Stomach (tissue), 4 donors: ENCODE measurements at regions not wholly inside any gene's neighbourhood (a gene's known extent, or its start where the extent isn't known, plus 50 kb on each side); places are given as distances from the start of the nearest gene placed in this dataset.

Experiments used
- CTCF ChIP-seq, 7 experiments: fragments of 450-650 bp in 4 of 7; fragments of 200-600 bp in 3 of 7; sonication (generic) in 3 of 7; IDR thresholded peaks; one replicate each; pipeline ENCODE4 v1.5.1; 2016 to 2019; ENCODE audit warnings: antibody characterized with exemption in 7 of 7, control low read depth in 2 of 7, mild to moderate bottlenecking in 1 of 7
- POLR2A ChIP-seq, 4 donors: fragments of 450-650 bp; IDR thresholded peaks; one replicate each; pipeline ENCODE4 v1.6.1; 2016; ENCODE audit warnings: antibody characterized with exemption in 4 of 4, control low read depth in 2 of 4, mild to moderate bottlenecking in 1 of 4, moderate library complexity in 1 of 4
- POLR2AphosphoS5 ChIP-seq, 3 donors: sonication (generic); formaldehyde crosslinking; IDR thresholded peaks; one replicate each; pipeline ENCODE4 v1.6.1; 2016; ENCODE audit warnings: antibody characterized with exemption in 3 of 3

GRCh38 chr5:28975508-28975907 is 1937.1 kb upstream of the CDH9 start:
- TF ChIP-seq POLR2A (IDR thresholded peaks at IDR 0.05) (no peak), POLR2AphosphoS5 (IDR thresholded peaks at IDR 0.05) (no peak), CTCF (IDR thresholded peaks at IDR 0.05) (no peak)
